CD14-positive monocyte (primary cell): ENCODE measurements at regions not wholly inside any gene's neighbourhood (a gene's known extent, or its start where the extent isn't known, plus 50 kb on each side); places are given as distances from the start of the nearest gene placed in this dataset.

Source experiments
- DNase-seq, 3 donors: peaks; one replicate each; pipeline ENCODE4 v3.0.0-alpha.2; 2011 to 2022
- H2AFZ ChIP-seq: 2 replicates; pipeline ENCODE4 v1.6.0; 2012; ENCODE audit warnings: mild to moderate bottlenecking, low read depth, low read length, inconsistent platforms; ENCODE audit not compliant: insufficient read depth, poor library complexity, severe bottlenecking
- H3K27ac ChIP-seq, 2 donors: 1 replicate in 1 of 2; 2 replicates in 1 of 2; pipeline ENCODE4 v1.5.1; 2012 to 2013; ENCODE audit warnings: low read length in 2 of 2, control low read depth in 1 of 2, inconsistent platforms in 1 of 2, low read depth in 1 of 2, mild to moderate bottlenecking in 1 of 2
- H3K27me3 ChIP-seq, 2 donors: one replicate each; pipeline versions ENCODE4 v1.6.0 to v1.6.1; 2011 to 2013; ENCODE audit warnings: low read length in 2 of 2; ENCODE audit not compliant: control insufficient read depth in 2 of 2, insufficient read depth in 2 of 2
- H3K36me3 ChIP-seq, 2 donors: replicated peaks in 1 of 2; 1 replicate in 1 of 2; 2 replicates in 1 of 2; pipeline versions ENCODE4 v1.5.1 to v1.6.1; 2012 to 2013; ENCODE audit warnings: low read length in 2 of 2, control low read depth in 1 of 2, inconsistent platforms in 1 of 2, mild to moderate bottlenecking in 1 of 2; ENCODE audit not compliant: insufficient read depth in 2 of 2, control insufficient read depth in 1 of 2
- H3K4me1 ChIP-seq, 2 donors: 1 replicate in 1 of 2; 2 replicates in 1 of 2; pipeline versions ENCODE4 v1.5.1 to v1.6.1; 2012 to 2013; ENCODE audit warnings: low read length in 2 of 2, control low read depth in 1 of 2, inconsistent platforms in 1 of 2, mild to moderate bottlenecking in 1 of 2, moderate library complexity in 1 of 2; ENCODE audit not compliant: insufficient read depth in 2 of 2, control insufficient read depth in 1 of 2
- H3K4me2 ChIP-seq: replicated peaks from 2 replicates; pipeline ENCODE3; 2012; ENCODE audit warnings: low read length, moderate library complexity, mild to moderate bottlenecking; ENCODE audit not compliant: poor library complexity, severe bottlenecking; ENCODE audit errors: extremely low read depth
- H3K4me3 ChIP-seq, 3 experiments: fragments of 200-600 bp in 1 of 3; sonication (generic) in 1 of 3; replicated peaks in 1 of 3; 1 replicate in 2 of 3; 2 replicates in 1 of 3; pipeline ENCODE4 v1.5.1; 2011 to 2013; ENCODE audit warnings: low read length in 3 of 3, mild to moderate bottlenecking in 3 of 3, control low read depth in 2 of 3, low read depth in 2 of 3, inconsistent platforms in 1 of 3, moderate library complexity in 1 of 3
- H3K79me2 ChIP-seq: 2 replicates; pipeline ENCODE4 v1.6.0; 2012; ENCODE audit warnings: mild to moderate bottlenecking, control low read depth, inconsistent platforms, low read length, moderate library complexity; ENCODE audit not compliant: insufficient read depth
- H3K9ac ChIP-seq: 2 replicates; pipeline ENCODE4 v1.6.0; 2017; ENCODE audit warnings: low read length, mild to moderate bottlenecking; ENCODE audit not compliant: insufficient read depth, poor library complexity, severe bottlenecking
- H3K9me3 ChIP-seq, 2 donors: replicated peaks in 1 of 2; 1 replicate in 1 of 2; 2 replicates in 1 of 2; pipeline versions ENCODE4 v1.5.1 to v1.6.1; 2012 to 2013; ENCODE audit warnings: low read length in 2 of 2, control low read depth in 1 of 2; ENCODE audit not compliant: control insufficient read depth in 1 of 2, insufficient read depth in 1 of 2
- H4K20me1 ChIP-seq: 2 replicates; pipeline ENCODE4 v1.6.0; 2012; ENCODE audit warnings: mild to moderate bottlenecking, low read length, control low read depth, moderate library complexity; ENCODE audit not compliant: insufficient read depth
- H3K27ac Mint-ChIP-seq, 7 donors: one replicate each; pipeline ENCODE4 v1.8.0; 2020; ENCODE audit warnings: mild to moderate bottlenecking in 7 of 7, mixed read lengths in 7 of 7, moderate library complexity in 6 of 7, inconsistent platforms in 2 of 7
- H3K27me3 Mint-ChIP-seq, 3 donors: one replicate each; pipeline ENCODE4 v1.8.0; 2021 to 2022; ENCODE audit warnings: low read depth in 3 of 3, mild to moderate bottlenecking in 3 of 3, mixed read lengths in 3 of 3, moderate library complexity in 3 of 3, inconsistent platforms in 1 of 3
- H3K36me3 Mint-ChIP-seq, 2 donors: one replicate each; pipeline ENCODE4 v1.8.0; 2020; ENCODE audit warnings: mixed read lengths in 2 of 2, inconsistent platforms in 1 of 2, mild to moderate bottlenecking in 1 of 2
- H3K4me1 Mint-ChIP-seq: one replicate; pipeline ENCODE4 v1.8.0; 2020; ENCODE audit warnings: mild to moderate bottlenecking, mixed read lengths
- H3K4me3 Mint-ChIP-seq, 2 donors: one replicate each; pipeline ENCODE4 v1.8.0; 2020; ENCODE audit warnings: mild to moderate bottlenecking in 2 of 2, mixed read lengths in 2 of 2, moderate library complexity in 1 of 2
- H3K9me3 Mint-ChIP-seq, 7 donors: one replicate each; pipeline ENCODE4 v1.8.0; 2020 to 2022; ENCODE audit warnings: mixed read lengths in 7 of 7, mild to moderate bottlenecking in 6 of 7, moderate library complexity in 6 of 7, inconsistent platforms in 2 of 7
- CTCF ChIP-seq: fragments of 200-600 bp; IDR thresholded peaks from one replicate; pipeline ENCODE4 v1.8.0; 2022; ENCODE audit warnings: antibody characterized with exemption, mild to moderate bottlenecking
- WGBS: methylation state at CpG from one replicate; pipeline ENCODE4 v1.1.5; 2013; ENCODE audit warnings: missing lambda C conversion rate; ENCODE audit not compliant: insufficient coverage; 5-methylcytosine and 5-hydroxymethylcytosine counted together
- intact Hi-C, 2 donors: fragments of 100-400 bp; cut with micrococcal nuclease; formaldehyde crosslinking; loops; one replicate each; pipeline versions ENCODE4 v1.15.0 to v1.15.1; 2023

- DNase-seq: no peak
- H3K36me3 Mint-ChIP-seq: no peaks in the 10 kb centered on the region
- no peaks in the 10 kb centered on the region for H3K4me1 Mint-ChIP-seq
- Histone ChIP-seq H3K4me2 (no peak overlapping the region), H2AFZ (no peak overlapping the region), H3K9ac (no peak overlapping the region), H3K79me2 (no peaks in the 10 kb centered on the region), H3K4me1 (no peaks in the 10 kb centered on the region), H3K9me3 (no peaks in the 10 kb centered on the region), H3K4me3 (no peak overlapping the region), H3K36me3 (no peaks in the 10 kb centered on the region), H4K20me1 (no peaks in the 10 kb centered on the region), H3K27me3 (no peaks in the 10 kb centered on the region), H3K27ac (no peak overlapping the region)
- no peak for TF ChIP-seq CTCF
- intact Hi-C loops: no loop called here
- H3K9me3 Mint-ChIP-seq: peaks cover 0 to 1% (median 0%) of the 10 kb centered on the region in 7 donors
- H3K4me3 Mint-ChIP-seq: no peak overlapping the region
- peaks cover 0 to 6% (median 1%) of the 10 kb centered on the region in 3 donors for H3K27me3 Mint-ChIP-seq
- WGBS: no CpG with 5 or more reads among the region's 3 CpGs
- H3K27ac Mint-ChIP-seq: no peak overlapping the region
These were observed 72.5 kb downstream of the RBM43 start for GRCh38 chr2:151189125-151189524.

GRCh38 chr2:151186011-151186410 is 75.7 kb downstream of the RBM43 start:
- peaks cover 0 to 1% (median 0%) of the 10 kb centered on the region in 7 donors for H3K9me3 Mint-ChIP-seq
- no peak overlapping the region for H3K4me3 Mint-ChIP-seq

More at GRCh38 chr2:151186011-151186410, 75.7 kb downstream of the RBM43 start:
- DNase-seq: no peak
- intact Hi-C loops: no loop called here
- Histone ChIP-seq H2AFZ (no peak overlapping the region), H3K9me3 (no peaks in the 10 kb centered on the region), H3K79me2 (no peaks in the 10 kb centered on the region), H3K9ac (no peak overlapping the region), H4K20me1 (no peaks in the 10 kb centered on the region), H3K4me2 (no peak overlapping the region), H3K4me1 (no peaks in the 10 kb centered on the region), H3K27me3 (no peaks in the 10 kb centered on the region), H3K36me3 (no peaks in the 10 kb centered on the region), H3K4me3 (no peak overlapping the region), H3K27ac (no peak overlapping the region)
- no peak overlapping the region for H3K27ac Mint-ChIP-seq
- WGBS: 98% methylated on average over 11 of the region's 15 CpGs
- H3K27me3 Mint-ChIP-seq: peaks cover 2 to 7% (median 3%) of the 10 kb centered on the region in 3 donors
- no peak for TF ChIP-seq CTCF
- no peaks in the 10 kb centered on the region for H3K36me3 Mint-ChIP-seq
- no peaks in the 10 kb centered on the region for H3K4me1 Mint-ChIP-seq
